GM13976 (cell line): ENCODE measurements at regions not wholly inside any gene's neighbourhood (a gene's known extent, or its start where the extent isn't known, plus 50 kb on each side); places are given as distances from the start of the nearest gene placed in this dataset.
A peak's percentile ranks its signal among the peaks of the same experiment; 100 is the strongest.

Experiments used
- DNase-seq: peaks from one replicate; pipeline ENCODE4 v3.0.0; 2012; ENCODE audit warnings: low spot score
- CTCF ChIP-seq: IDR thresholded peaks from 2 replicates; pipeline ENCODE4 v1.5.1; 2012; ENCODE audit warnings: borderline replicate concordance, mild to moderate bottlenecking; ENCODE audit not compliant: insufficient read depth; ENCODE audit errors: extremely low read depth, missing control alignments, control extremely low read depth
- in situ Hi-C: fragments of 300-500 bp; cut with MboI; formaldehyde crosslinking; loops from one replicate; pipeline ENCODE4 v1.12.0; 2022; ENCODE audit warnings: low sequenced_read_pairs, mixed read lengths, inconsistent platforms; ENCODE audit not compliant: unreplicated experiment

GRCh38 chr1:101509370-101509769 is 272.6 kb downstream of the S1PR1 start:
- DNase-seq = no peak
- in situ Hi-C loops = no loop called here
- no peak for TF ChIP-seq CTCF

GRCh38 chr1:101511202-101511891 is 274.5 kb downstream of the S1PR1 start:
- TF ChIP-seq CTCF = no peak
- in situ Hi-C loops = no loop called here
- no peak for DNase-seq

GRCh38 chr1:101520302-101520701 is 283.5 kb downstream of the S1PR1 start:
- in situ Hi-C loops = no loop called here
- peak; percentile 69 for TF ChIP-seq CTCF
- peak; percentile 32 for DNase-seq

GRCh38 chr1:101522486-101522885 is 285.7 kb downstream of the S1PR1 start:
- DNase-seq = no peak
- in situ Hi-C loops = no loop called here
- no peak for TF ChIP-seq CTCF

GRCh38 chr1:101526813-101527212 is 290.0 kb downstream of the S1PR1 start:
- no peak for DNase-seq
- in situ Hi-C loops = no loop called here
- no peak for TF ChIP-seq CTCF

GRCh38 chr1:101532377-101532776 is 295.6 kb downstream of the S1PR1 start:
- in situ Hi-C loops = no loop called here
- TF ChIP-seq CTCF = no peak
- DNase-seq = no peak
